ENCODE measurements at regions not wholly inside any gene's neighbourhood (a gene's known extent, or its start where the extent isn't known, plus 50 kb on each side); places are given as distances from the start of the nearest gene placed in this dataset.

DNA sequence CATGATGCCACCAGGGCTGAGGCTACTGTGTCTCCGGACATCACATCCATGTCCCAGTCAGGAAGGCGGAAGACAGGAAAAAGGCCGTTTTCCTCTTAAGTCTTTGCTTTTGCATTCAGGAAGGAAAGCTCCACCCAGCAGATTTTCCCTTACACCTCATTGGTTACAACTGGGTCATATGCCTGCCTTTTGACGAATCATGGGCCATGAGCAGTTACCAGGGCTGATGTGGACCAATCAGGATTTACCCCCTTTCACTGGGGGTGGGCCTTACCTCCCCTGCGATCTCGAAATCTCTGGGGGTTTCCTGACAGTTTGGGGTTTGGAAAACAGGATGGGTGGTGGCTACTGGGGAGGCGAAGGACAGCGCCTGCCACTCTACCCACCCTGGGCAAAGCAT is 52.5 kb upstream of the GRPEL1 start:
- TF ChIP-seq MYC (IDR thresholded peaks at IDR 0.05; ENCODE audit: low read depth, low read length) (no peak), POLR2A (IDR thresholded peaks at IDR 0.05; ENCODE audit: extremely low read depth, insufficient read length) (no peak), CTCF (IDR thresholded peaks at IDR 0.05; ENCODE audit: low read depth, low read length) (no peak)
- peak; percentile 41 for DNase-seq (ENCODE audit: low read depth)
- no peak overlapping the region for H3K4me3 ChIP-seq (ENCODE audit: low read depth, low read length)

DNA sequence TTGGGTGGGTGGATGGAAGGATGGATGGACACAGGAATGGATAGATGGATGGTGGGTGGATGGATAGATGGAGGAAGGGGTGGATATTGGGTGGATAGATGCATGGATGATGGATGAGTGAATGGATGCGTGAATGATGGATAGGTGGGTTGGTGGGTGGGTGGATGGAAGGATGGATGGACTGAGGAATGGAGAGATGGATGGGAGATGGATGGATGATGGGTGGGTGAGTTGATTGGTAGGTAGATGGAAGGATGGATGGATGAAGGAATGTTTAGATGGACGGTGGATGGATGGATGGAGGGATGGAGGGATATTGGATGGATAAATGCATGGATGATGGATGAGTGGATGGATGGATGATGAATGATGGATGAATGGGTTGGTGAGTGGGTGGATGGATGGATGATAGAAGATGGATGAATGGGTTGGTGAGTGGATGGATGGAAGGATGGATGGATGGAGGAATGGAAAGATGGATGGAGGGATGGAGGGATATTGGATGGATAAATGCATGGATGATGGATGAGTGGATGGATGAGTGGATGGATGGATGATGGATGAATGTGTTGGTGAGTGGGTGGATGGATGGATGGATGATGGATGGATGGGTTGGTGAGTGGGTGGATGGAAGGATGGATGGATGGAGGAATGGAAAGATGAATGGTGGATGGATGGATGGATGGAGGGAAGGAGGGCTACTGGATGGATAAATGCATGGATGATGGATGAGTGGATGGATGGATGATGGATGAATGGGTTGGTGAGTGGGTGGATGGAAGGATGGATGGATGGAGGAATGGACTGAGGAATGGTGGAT is 50.4 kb upstream of the GRPEL1 start:
- no peak for DNase-seq (ENCODE audit: low read depth)
- H3K4me3 ChIP-seq (ENCODE audit: low read depth, low read length), result no peak overlapping the region
- no peak for TF ChIP-seq MYC (IDR thresholded peaks at IDR 0.05; ENCODE audit: low read depth, low read length)
- TF ChIP-seq CTCF (IDR thresholded peaks at IDR 0.05; ENCODE audit: low read depth, low read length), result no peak
- TF ChIP-seq POLR2A (IDR thresholded peaks at IDR 0.05; ENCODE audit: extremely low read depth, insufficient read length), result no peak
- TF ChIP-seq, protein P1, sequence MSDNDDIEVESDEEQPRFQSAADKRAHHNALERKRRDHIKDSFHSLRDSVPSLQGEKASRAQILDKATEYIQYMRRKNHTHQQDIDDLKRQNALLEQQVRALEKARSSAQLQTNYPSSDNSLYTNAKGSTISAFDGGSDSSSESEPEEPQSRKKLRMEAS (IDR thresholded peaks at IDR 0.05; ENCODE audit: low read depth, low read length), result no peak

Data from NB4 (cell line).